Kidney glomerular epithelial cell (primary cell): ENCODE measurements at regions not wholly inside any gene's neighbourhood (a gene's known extent, or its start where the extent isn't known, plus 50 kb on each side); places are given as distances from the start of the nearest gene placed in this dataset.
"Not testable (repeated sequence)": the region's sequence is repeated elsewhere in the genome, so short reads cannot be mapped to it uniquely, and the experiment has no call there.

Source experiments
- DNase-seq: peaks from one replicate; lab custom pipeline; 2025; lab: John Stamatoyannopoulos, UW

GRCh38 chr10:5576780-5577624, 52.2 kb downstream of the CALML3 start:
- no peak for DNase-seq

GRCh38 chr10:5580038-5580428, 55.3 kb downstream of the CALML3 start:
- DNase-seq = not testable (repeated sequence)

GRCh38 chr10:5581670-5582566, 57.2 kb downstream of the CALML3 start:
- no peak for DNase-seq

GRCh38 chr10:5582736-5583135, 58.0 kb downstream of the CALML3 start:
- no peak for DNase-seq

GRCh38 chr10:5583525-5584175, 58.9 kb downstream of the CALML3 start:
- DNase-seq = peak; percentile 82

GRCh38 chr10:5584895-5585516, 60.2 kb downstream of the CALML3 start:
- peak; percentile 34 for DNase-seq

GRCh38 chr10:5585517-5586206, 60.9 kb downstream of the CALML3 start:
- no peak for DNase-seq

- no peak for DNase-seq
Measured at GRCh38 chr10:5587151-5588079, 62.7 kb downstream of the CALML3 start.

GRCh38 chr10:5588080-5588453, 63.3 kb downstream of the CALML3 start:
- no peak for DNase-seq

- DNase-seq = no peak
Measured at GRCh38 chr10:5588603-5589002, 63.8 kb downstream of the CALML3 start.
